ENCODE measurements at regions not wholly inside any gene's neighbourhood (a gene's known extent, or its start where the extent isn't known, plus 50 kb on each side); places are given as distances from the start of the nearest gene placed in this dataset.

GRCh38 chr5:89513299-89514044 lies 630.5 kb upstream of the MEF2C start:
- DNase-seq: no peak

GRCh38 chr5:89504051-89504450 lies 621.1 kb upstream of the MEF2C start:
- no peak for DNase-seq

GRCh38 chr5:89499787-89500186 lies 616.8 kb upstream of the MEF2C start:
- DNase-seq: no peak

- no peak for DNase-seq
Observed at GRCh38 chr5:89498699-89499098, 615.7 kb upstream of the MEF2C start.

GRCh38 chr5:89493414-89493813 lies 610.4 kb upstream of the MEF2C start:
- DNase-seq: no peak

GRCh38 chr5:89484962-89485361 lies 602.0 kb upstream of the MEF2C start:
- no peak for DNase-seq

GRCh38 chr5:89480406-89481007 lies 597.5 kb upstream of the MEF2C start:
- no peak for DNase-seq

- DNase-seq: no peak
Observed at GRCh38 chr5:89478851-89479250, 595.9 kb upstream of the MEF2C start.

GRCh38 chr5:89473196-89473595 lies 590.2 kb upstream of the MEF2C start:
- no peak for DNase-seq

- no peak for DNase-seq
Observed at GRCh38 chr5:89471541-89471940, 588.6 kb upstream of the MEF2C start.

- no peak for DNase-seq
Observed at GRCh38 chr5:89471115-89471514, 588.1 kb upstream of the MEF2C start.

GRCh38 chr5:89470658-89471057 lies 587.7 kb upstream of the MEF2C start:
- DNase-seq: no peak

GRCh38 chr5:89458332-89458656 lies 575.3 kb upstream of the MEF2C start:
- no peak for DNase-seq

- DNase-seq: no peak
Observed at GRCh38 chr5:89457411-89458331, 574.7 kb upstream of the MEF2C start.

- no peak for DNase-seq
Observed at GRCh38 chr5:89452081-89452480, 569.1 kb upstream of the MEF2C start.

- DNase-seq: no peak
Observed at GRCh38 chr5:89451263-89451662, 568.3 kb upstream of the MEF2C start.

- DNase-seq: no peak
Observed at GRCh38 chr5:89450149-89450538, 567.2 kb upstream of the MEF2C start.

GRCh38 chr5:89449392-89450148 lies 566.6 kb upstream of the MEF2C start:
- no peak for DNase-seq

GRCh38 chr5:89447027-89447426 lies 564.0 kb upstream of the MEF2C start:
- no peak for DNase-seq

- DNase-seq: no peak
Observed at GRCh38 chr5:89445106-89445745, 562.2 kb upstream of the MEF2C start.

- DNase-seq: no peak
Observed at GRCh38 chr5:89444088-89444487, 561.1 kb upstream of the MEF2C start.

GRCh38 chr5:89443508-89443907 lies 560.5 kb upstream of the MEF2C start:
- no peak for DNase-seq

- DNase-seq: no peak
Observed at GRCh38 chr5:89441965-89442364, 559.0 kb upstream of the MEF2C start.
